ENCODE measurements at regions not wholly inside any gene's neighbourhood (a gene's known extent, or its start where the extent isn't known, plus 50 kb on each side); places are given as distances from the start of the nearest gene placed in this dataset.

- TF ChIP-seq POLR2A (IDR thresholded peaks at IDR 0.05) (no peak), CTCF (IDR thresholded peaks at IDR 0.05) (no peak), POLR2AphosphoS5 (IDR thresholded peaks at IDR 0.05) (no peak), EP300 (IDR thresholded peaks at IDR 0.05; ENCODE audit: low read depth) (no peak)
These were observed 120.5 kb downstream of the SHANK2 start for GRCh38 chr11:71131861-71132260.

Measured in transverse colon (tissue), 4 donors.